GM18951 (cell line): ENCODE measurements at regions not wholly inside any gene's neighbourhood (a gene's known extent, or its start where the extent isn't known, plus 50 kb on each side); places are given as distances from the start of the nearest gene placed in this dataset.

Experiments used
- POLR2A ChIP-seq: IDR thresholded peaks from 4 replicates; pipeline ENCODE4 v1.6.1; 2011; ENCODE audit warnings: mild to moderate bottlenecking; ENCODE audit not compliant: insufficient read length, insufficient read depth; ENCODE audit errors: extremely low read depth
- in situ Hi-C: fragments of 300-500 bp; cut with MboI; formaldehyde crosslinking; loops from one replicate; pipeline ENCODE4 v1.12.0; 2022; ENCODE audit warnings: low sequenced_read_pairs, mixed read lengths, inconsistent platforms; ENCODE audit not compliant: unreplicated experiment

DNA sequence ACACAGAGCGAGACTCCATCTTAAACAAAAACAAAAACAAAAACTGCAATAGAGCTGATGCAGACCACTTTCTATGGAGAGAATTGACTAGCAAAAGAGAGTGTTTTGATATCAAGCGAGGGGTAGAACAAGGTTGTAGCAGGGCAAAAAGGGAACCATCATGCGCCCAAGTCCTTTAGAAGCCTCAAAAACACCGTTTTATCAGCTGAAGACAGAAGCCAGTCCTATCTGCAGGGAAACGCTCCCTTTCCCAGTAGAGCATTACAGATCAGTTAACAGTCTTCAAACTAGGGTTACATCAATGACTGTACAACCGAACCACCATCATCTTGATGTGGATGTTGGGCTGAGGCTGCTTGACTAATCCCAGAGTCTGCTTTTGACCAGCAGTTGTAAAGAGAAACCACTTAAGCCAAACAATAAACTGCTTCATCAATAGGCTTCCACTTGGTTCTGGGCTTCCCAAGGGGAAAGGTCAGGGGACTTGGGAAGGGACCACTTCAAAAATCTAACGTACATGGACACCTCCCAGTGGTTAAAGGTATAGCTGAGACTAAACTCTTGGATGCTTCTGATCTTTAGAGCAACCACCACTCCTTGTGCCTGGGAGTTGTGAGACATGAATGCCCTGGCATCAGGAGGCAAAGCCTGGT, 59.6 kb upstream of the SPDEF start:
- TF ChIP-seq POLR2A: no peak
- in situ Hi-C loops: no loop called here

DNA sequence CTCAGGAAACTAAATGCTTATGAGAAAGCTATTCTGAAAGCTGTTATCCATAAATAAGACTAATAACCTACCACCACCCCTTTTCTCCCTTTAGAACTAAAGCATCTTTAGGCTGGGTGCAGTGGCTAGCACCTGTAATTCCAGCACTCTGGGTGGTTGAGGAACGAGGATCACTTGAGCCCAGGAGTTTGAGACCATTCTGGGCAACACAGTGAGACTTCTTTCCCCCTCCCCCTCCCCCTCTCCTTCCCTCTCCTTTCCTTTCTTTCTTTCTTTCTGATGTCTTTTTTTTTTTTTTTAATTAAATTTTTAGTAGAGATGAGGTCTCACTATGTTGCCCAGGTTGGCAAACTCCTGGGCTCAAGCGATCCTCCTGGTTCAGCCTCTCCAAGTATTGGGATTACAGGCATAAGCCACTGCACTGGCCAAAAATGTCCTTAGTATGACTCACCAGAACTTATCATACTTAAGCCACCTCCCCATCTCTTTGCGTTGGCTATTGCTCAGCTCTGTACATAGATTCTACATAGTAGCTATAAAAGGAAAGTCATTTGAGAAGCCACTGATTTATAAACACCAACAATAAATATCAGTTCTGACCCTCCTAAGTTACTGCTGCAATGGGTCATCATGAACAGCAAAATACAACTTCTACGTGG, 54.8 kb upstream of the SPDEF start:
- in situ Hi-C loops: no loop called here
- TF ChIP-seq POLR2A: no peak

- in situ Hi-C loops: loop anchor here (10.0 kb wide), 1 partner anchor 144 kb away; the partner anchor contains the start of gene PACSIN1
- no peak for TF ChIP-seq POLR2A
Measured at GRCh38 chr6:34608321-34609091, 52.4 kb upstream of the SPDEF start.

- TF ChIP-seq POLR2A: no peak
- in situ Hi-C loops: loop anchor here (10.0 kb wide), 1 partner anchor 142 kb away; the partner anchor contains the start of gene PACSIN1
Measured at GRCh38 chr6:34606477-34607265, 50.5 kb upstream of the SPDEF start.
